Ovary (tissue), 7 donors: ENCODE measurements at regions not wholly inside any gene's neighbourhood (a gene's known extent, or its start where the extent isn't known, plus 50 kb on each side); places are given as distances from the start of the nearest gene placed in this dataset.

Experiments
- DNase-seq, 5 donors: peaks; one replicate each; pipeline ENCODE4 v3.0.0-alpha.2; 2019 to 2020
- H3K27ac ChIP-seq, 2 donors: fragments of 200-600 bp; one replicate each; pipeline versions ENCODE4 v1.5.1 to v1.8.0; 2019 to 2022
- H3K27me3 ChIP-seq: fragments of 200-600 bp; one replicate; pipeline ENCODE4 v1.8.0; 2022
- H3K36me3 ChIP-seq: fragments of 200-600 bp; sonication (generic); one replicate; pipeline ENCODE4 v1.5.1; 2019
- H3K4me1 ChIP-seq: one replicate; pipeline ENCODE4 v1.8.1; 2013; ENCODE audit warnings: mild to moderate bottlenecking, moderate library complexity; ENCODE audit not compliant: insufficient read depth
- H3K4me3 ChIP-seq: fragments of 200-600 bp; sonication (generic); one replicate; pipeline ENCODE4 v1.5.1; 2017
- H3K9me3 ChIP-seq, 2 donors: fragments of 200-600 bp in 1 of 2; sonication (generic) in 1 of 2; one replicate each; pipeline versions ENCODE4 v1.5.1 to v1.8.1; 2013 to 2019; ENCODE audit warnings: mild to moderate bottlenecking in 1 of 2, moderate library complexity in 1 of 2
- CTCF ChIP-seq, 3 donors: fragments of 450-650 bp in 2 of 3; fragments of 200-600 bp in 1 of 3; IDR thresholded peaks; one replicate each; pipeline versions ENCODE4 v1.5.1 to v1.8.0; 2016 to 2022; ENCODE audit warnings: antibody characterized with exemption in 3 of 3, mild to moderate bottlenecking in 1 of 3
- EP300 ChIP-seq: sonication (generic); formaldehyde crosslinking; IDR thresholded peaks from one replicate; pipeline ENCODE4 v1.6.1; 2017; ENCODE audit warnings: antibody characterized with exemption
- POLR2A ChIP-seq: fragments of 450-650 bp; IDR thresholded peaks from one replicate; pipeline ENCODE4 v1.6.1; 2017; ENCODE audit warnings: antibody characterized with exemption, mild to moderate bottlenecking, moderate library complexity
- WGBS, 3 donors: extraction: QIAGEN DNeasy Blood & Tissue Kit in 1 of 3; methylation state at CpG; one replicate each; pipeline versions ENCODE4 v1.1.5 to v1.1.7; 2013 to 2017; 5-methylcytosine and 5-hydroxymethylcytosine counted together
- intact Hi-C, 4 donors: fragments of 100-400 bp; cut with DNase I; formaldehyde crosslinking; loops; one replicate each; pipeline versions ENCODE4 v1.11.0 to v1.15.1; 2022 to 2023
- donor health status: DM: no; HTN: no; CAD: no; lungs with moderate emphysema.
- donor health status: DM: no; HTN: no; CAD: no.
- donor health status: Bipolar disorder and iron deficiency.
- donor health status: DM: no; HTN: no; CAD: no.
- donor health status: DM: yes; HTN: yes; CAD: no.

GRCh38 chr5:56545016-56545415 is 270.3 kb upstream of the MAP3K1 start:
- Histone ChIP-seq H3K9me3 (no peaks in the 10 kb centered on the region), H3K27ac (no peak overlapping the region), H3K4me1 (no peaks in the 10 kb centered on the region), H3K4me3 (no peak overlapping the region), H3K36me3 (no peaks in the 10 kb centered on the region), H3K27me3 (no peaks in the 10 kb centered on the region)
- DNase-seq = no peak
- no peak for TF ChIP-seq CTCF (IDR thresholded peaks at IDR 0.05)
- TF ChIP-seq POLR2A = no peak
- TF ChIP-seq EP300 = no peak
- intact Hi-C loops = no loop called here
- 85 to 90% (median 87%) methylated on average over 7 of the region's 7 CpGs for WGBS, 3 donors

GRCh38 chr5:56543441-56544388 is 271.6 kb upstream of the MAP3K1 start:
- no peaks in the 10 kb centered on the region for H3K27me3 ChIP-seq
- H3K36me3 ChIP-seq = no peaks in the 10 kb centered on the region
- TF ChIP-seq CTCF (IDR thresholded peaks at IDR 0.05) (no peak), POLR2A (no peak), EP300 (no peak)
- WGBS, 3 donors = 84 to 90% (median 85%) methylated on average over 6 of the region's 6 CpGs
- no peaks in the 10 kb centered on the region for H3K9me3 ChIP-seq
- no peak overlapping the region for H3K27ac ChIP-seq
- no peak overlapping the region for H3K4me3 ChIP-seq
- no peaks in the 10 kb centered on the region for H3K4me1 ChIP-seq
- DNase-seq = no peak
- intact Hi-C loops = no loop called here

GRCh38 chr5:56540266-56540665 is 275.1 kb upstream of the MAP3K1 start:
- Histone ChIP-seq H3K9me3 (no peaks in the 10 kb centered on the region), H3K4me1 (no peaks in the 10 kb centered on the region), H3K36me3 (no peaks in the 10 kb centered on the region), H3K27me3 (no peaks in the 10 kb centered on the region), H3K27ac (no peak overlapping the region), H3K4me3 (no peak overlapping the region)
- no peak for DNase-seq
- 89 to 93% (median 92%) methylated on average over 4 of the region's 4 CpGs for WGBS, 3 donors
- intact Hi-C loops = no loop called here
- TF ChIP-seq EP300 (no peak), POLR2A (no peak), CTCF (IDR thresholded peaks at IDR 0.05) (no peak)

- whole genome bisulfite sequencing, 3 donors = 94 to 97% (median 97%) methylated on average over 6 of the region's 6 CpGs
These were observed 276.8 kb upstream of the MAP3K1 start for GRCh38 chr5:56538580-56538979.

More at GRCh38 chr5:56538580-56538979, 276.8 kb upstream of the MAP3K1 start:
- no peaks in the 10 kb centered on the region for H3K9me3 ChIP-seq
- intact Hi-C loops = no loop called here
- no peak overlapping the region for H3K4me3 ChIP-seq
- H3K27ac ChIP-seq = no peak overlapping the region
- no peaks in the 10 kb centered on the region for H3K36me3 ChIP-seq
- TF ChIP-seq CTCF (IDR thresholded peaks at IDR 0.05) = no peak
- TF ChIP-seq EP300 = no peak
- TF ChIP-seq POLR2A = no peak
- DNase-seq = no peak
- H3K27me3 ChIP-seq = no peaks in the 10 kb centered on the region
- H3K4me1 ChIP-seq = no peaks in the 10 kb centered on the region
